Panc1 (cell line): ENCODE measurements at regions not wholly inside any gene's neighbourhood (a gene's known extent, or its start where the extent isn't known, plus 50 kb on each side); places are given as distances from the start of the nearest gene placed in this dataset.

Experiments
- ATAC-seq: fragments of 200-7000 bp; cut with Tn5 transposase; 2 replicates; pipeline ENCODE4 v1.9.1; 2020; ENCODE audit warnings: mild to moderate bottlenecking, moderate library complexity
- BruUV-seq: library from RNA; stranded (reverse); fragments of 400-500 nt; replicated peaks from 2 replicates; lab custom pipeline; 2021; lab: Mats Ljungman, UMichigan
- CTCF ChIA-PET: fragments of 300-600 bp; sonication (Branson Sonifier 250); formaldehyde crosslinking; loops from one replicate; lab custom pipeline; 2022; ENCODE audit warnings: antibody characterized with exemption; lab: Charles Lee
- POLR2A ChIA-PET: fragments of 300-600 bp; sonication (Branson Sonifier 250); formaldehyde crosslinking; loops from one replicate; lab custom pipeline; 2022; ENCODE audit warnings: antibody characterized with exemption; lab: Charles Lee
- DNase-seq: peaks from one replicate; pipeline ENCODE4 v3.0.0-alpha.2; 2010; ENCODE audit warnings: low read depth, low spot score
- H3K27ac ChIP-seq: 2 replicates; pipeline ENCODE4 v1.5.1; 2011; ENCODE audit warnings: mild to moderate bottlenecking, low read length, inconsistent platforms
- H3K27me3 ChIP-seq: fragments of 200-500 bp; sonication (Bioruptor generic); 2 replicates; pipeline ENCODE4 v1.6.0; 2014; ENCODE audit warnings: low read length, inconsistent platforms; ENCODE audit not compliant: control insufficient read depth, insufficient read depth
- H3K36me3 ChIP-seq: fragments of 200-500 bp; sonication (Bioruptor generic); 2 replicates; pipeline ENCODE4 v1.5.1; 2014; ENCODE audit warnings: inconsistent platforms, mild to moderate bottlenecking, low read length, moderate library complexity; ENCODE audit not compliant: control insufficient read depth, insufficient read depth
- H3K4me1 ChIP-seq: 2 replicates; pipeline ENCODE4 v1.5.1; 2011; ENCODE audit warnings: inconsistent platforms, mild to moderate bottlenecking, low read length, moderate library complexity; ENCODE audit not compliant: control insufficient read depth, insufficient read depth
- H3K4me3 ChIP-seq, 2 experiments: 2 replicates each; pipeline ENCODE4 v1.5.1; 2011 to 2012; ENCODE audit warnings: low read depth in 2 of 2, low read length in 2 of 2, mild to moderate bottlenecking in 2 of 2, inconsistent platforms in 1 of 2, moderate library complexity in 1 of 2
- H3K9me3 ChIP-seq: fragments of 200-500 bp; sonication (Bioruptor generic); 2 replicates; pipeline ENCODE4 v1.5.1; 2014; ENCODE audit warnings: low read depth, mild to moderate bottlenecking, inconsistent platforms, low read length, moderate library complexity; ENCODE audit not compliant: control insufficient read depth, insufficient read depth
- POLR2AphosphoS5 ChIP-seq: IDR thresholded peaks from 2 replicates; pipeline ENCODE4 v1.6.1; 2012; ENCODE audit warnings: mild to moderate bottlenecking, low read depth, low read length, moderate library complexity
- SIN3A ChIP-seq: IDR thresholded peaks from 2 replicates; pipeline ENCODE4 v1.6.1; 2012; ENCODE audit warnings: low read depth, mild to moderate bottlenecking, low read length, moderate library complexity, borderline replicate concordance; ENCODE audit not compliant: insufficient read depth
- TCF7L2 ChIP-seq: IDR thresholded peaks from 2 replicates; pipeline ENCODE4 v1.6.1; 2011; ENCODE audit warnings: mild to moderate bottlenecking, low read depth, low read length, inconsistent platforms
- in situ Hi-C: cut with HindIII; loops from 2 replicates; pipeline ENCODE4 v1.10.0; 2016; ENCODE audit warnings: low sequenced_read_pairs, low pct_unique_long_range_greater_than_20kb
- intact Hi-C: fragments of 100-400 bp; cut with micrococcal nuclease; formaldehyde crosslinking; loops from one replicate; pipeline ENCODE4 v1.10.0; 2022; ENCODE audit not compliant: unreplicated experiment
- TF ChIP-seq, protein P1 (sequence below), 2 experiments: IDR thresholded peaks; 2 replicates each; pipeline ENCODE4 v1.6.1; 2011 to 2012; ENCODE audit warnings: low read depth in 2 of 2, control low read depth in 1 of 2, low read length in 1 of 2, mild to moderate bottlenecking in 1 of 2, moderate library complexity in 1 of 2; ENCODE audit not compliant: insufficient read depth in 1 of 2
- TF ChIP-seq, protein P2 (sequence below): fragments of 450-650 bp; IDR thresholded peaks from 2 replicates; pipeline ENCODE4 v1.5.1; 2017; ENCODE audit warnings: mild to moderate bottlenecking

DNA sequence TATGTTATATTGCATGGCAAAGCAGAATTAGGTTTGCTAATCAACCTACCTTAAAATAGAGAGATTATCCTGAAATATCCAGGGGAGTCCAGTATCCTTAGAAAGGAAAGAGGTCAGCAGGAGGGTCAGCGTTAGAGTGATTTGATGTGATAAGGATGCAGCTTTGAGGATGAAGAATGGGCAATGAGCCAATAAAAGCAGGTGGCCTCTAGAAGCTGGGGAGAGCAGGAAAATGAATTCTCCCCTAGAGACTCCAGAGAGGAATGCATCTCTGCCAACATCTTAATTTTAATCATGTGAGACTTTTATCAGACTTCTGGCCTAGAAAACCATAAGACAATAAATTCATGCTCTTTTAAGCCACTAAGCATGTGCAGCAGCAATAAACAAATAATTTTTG lies 65.7 kb upstream of the SYK start:
- intact Hi-C loops, result no loop called here
- ATAC-seq (no peak), DNase-seq (no peak)
- ChIA-PET POLR2A (no interaction called here), CTCF (no interaction called here)
- no peaks in the 10 kb centered on the region for H3K36me3 ChIP-seq
- in situ Hi-C loops, result no loop called here
- BruUV-seq, result no TSS peak
- TF ChIP-seq, protein P1, sequence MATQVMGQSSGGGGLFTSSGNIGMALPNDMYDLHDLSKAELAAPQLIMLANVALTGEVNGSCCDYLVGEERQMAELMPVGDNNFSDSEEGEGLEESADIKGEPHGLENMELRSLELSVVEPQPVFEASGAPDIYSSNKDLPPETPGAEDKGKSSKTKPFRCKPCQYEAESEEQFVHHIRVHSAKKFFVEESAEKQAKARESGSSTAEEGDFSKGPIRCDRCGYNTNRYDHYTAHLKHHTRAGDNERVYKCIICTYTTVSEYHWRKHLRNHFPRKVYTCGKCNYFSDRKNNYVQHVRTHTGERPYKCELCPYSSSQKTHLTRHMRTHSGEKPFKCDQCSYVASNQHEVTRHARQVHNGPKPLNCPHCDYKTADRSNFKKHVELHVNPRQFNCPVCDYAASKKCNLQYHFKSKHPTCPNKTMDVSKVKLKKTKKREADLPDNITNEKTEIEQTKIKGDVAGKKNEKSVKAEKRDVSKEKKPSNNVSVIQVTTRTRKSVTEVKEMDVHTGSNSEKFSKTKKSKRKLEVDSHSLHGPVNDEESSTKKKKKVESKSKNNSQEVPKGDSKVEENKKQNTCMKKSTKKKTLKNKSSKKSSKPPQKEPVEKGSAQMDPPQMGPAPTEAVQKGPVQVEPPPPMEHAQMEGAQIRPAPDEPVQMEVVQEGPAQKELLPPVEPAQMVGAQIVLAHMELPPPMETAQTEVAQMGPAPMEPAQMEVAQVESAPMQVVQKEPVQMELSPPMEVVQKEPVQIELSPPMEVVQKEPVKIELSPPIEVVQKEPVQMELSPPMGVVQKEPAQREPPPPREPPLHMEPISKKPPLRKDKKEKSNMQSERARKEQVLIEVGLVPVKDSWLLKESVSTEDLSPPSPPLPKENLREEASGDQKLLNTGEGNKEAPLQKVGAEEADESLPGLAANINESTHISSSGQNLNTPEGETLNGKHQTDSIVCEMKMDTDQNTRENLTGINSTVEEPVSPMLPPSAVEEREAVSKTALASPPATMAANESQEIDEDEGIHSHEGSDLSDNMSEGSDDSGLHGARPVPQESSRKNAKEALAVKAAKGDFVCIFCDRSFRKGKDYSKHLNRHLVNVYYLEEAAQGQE (IDR thresholded peaks at IDR 0.05; ENCODE audit: insufficient read depth in 1 of 2, low read depth in 2 of 2, low read length in 1 of 2), result no peak
- no peak for TF ChIP-seq SIN3A
- TF ChIP-seq TCF7L2, result no peak
- no peak for TF ChIP-seq POLR2AphosphoS5
- TF ChIP-seq, protein P2, sequence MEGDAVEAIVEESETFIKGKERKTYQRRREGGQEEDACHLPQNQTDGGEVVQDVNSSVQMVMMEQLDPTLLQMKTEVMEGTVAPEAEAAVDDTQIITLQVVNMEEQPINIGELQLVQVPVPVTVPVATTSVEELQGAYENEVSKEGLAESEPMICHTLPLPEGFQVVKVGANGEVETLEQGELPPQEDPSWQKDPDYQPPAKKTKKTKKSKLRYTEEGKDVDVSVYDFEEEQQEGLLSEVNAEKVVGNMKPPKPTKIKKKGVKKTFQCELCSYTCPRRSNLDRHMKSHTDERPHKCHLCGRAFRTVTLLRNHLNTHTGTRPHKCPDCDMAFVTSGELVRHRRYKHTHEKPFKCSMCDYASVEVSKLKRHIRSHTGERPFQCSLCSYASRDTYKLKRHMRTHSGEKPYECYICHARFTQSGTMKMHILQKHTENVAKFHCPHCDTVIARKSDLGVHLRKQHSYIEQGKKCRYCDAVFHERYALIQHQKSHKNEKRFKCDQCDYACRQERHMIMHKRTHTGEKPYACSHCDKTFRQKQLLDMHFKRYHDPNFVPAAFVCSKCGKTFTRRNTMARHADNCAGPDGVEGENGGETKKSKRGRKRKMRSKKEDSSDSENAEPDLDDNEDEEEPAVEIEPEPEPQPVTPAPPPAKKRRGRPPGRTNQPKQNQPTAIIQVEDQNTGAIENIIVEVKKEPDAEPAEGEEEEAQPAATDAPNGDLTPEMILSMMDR, result no peak
- H3K4me3 ChIP-seq, result no peak overlapping the region
- H3K27ac ChIP-seq, result no peak overlapping the region
- no peaks in the 10 kb centered on the region for H3K27me3 ChIP-seq
- no peaks in the 10 kb centered on the region for H3K9me3 ChIP-seq
- no peaks in the 10 kb centered on the region for H3K4me1 ChIP-seq

DNA sequence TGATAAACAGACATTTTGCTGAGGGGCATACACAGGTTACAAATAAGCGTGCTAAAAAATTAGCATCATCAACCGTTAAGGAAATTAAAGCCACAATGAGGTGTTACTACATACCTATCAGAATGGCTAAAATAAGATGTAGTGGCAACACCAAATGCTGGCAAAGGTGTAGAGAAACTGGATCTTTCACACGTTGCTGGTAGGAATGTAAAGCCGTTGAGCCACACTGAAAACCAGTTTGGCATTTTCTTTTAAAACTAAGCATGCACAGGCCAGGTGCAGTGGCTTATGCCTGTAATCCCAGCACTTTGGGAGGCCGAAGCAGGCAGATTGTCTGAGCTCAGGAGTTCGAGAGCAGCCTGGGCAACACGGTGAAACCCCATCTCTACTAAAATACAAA lies 67.0 kb upstream of the SYK start:
- H3K9me3 ChIP-seq, result no peaks in the 10 kb centered on the region
- POLR2A ChIA-PET, result no interaction called here
- in situ Hi-C loops, result no loop called here
- H3K27me3 ChIP-seq, result no peaks in the 10 kb centered on the region
- no peaks in the 10 kb centered on the region for H3K4me1 ChIP-seq
- BruUV-seq, result no TSS peak
- ATAC-seq, result no peak
- H3K4me3 ChIP-seq, result no peak overlapping the region
- H3K36me3 ChIP-seq, result no peaks in the 10 kb centered on the region
- CTCF ChIA-PET, result no interaction called here
- H3K27ac ChIP-seq, result no peak overlapping the region
- intact Hi-C loops, result no loop called here
- TF ChIP-seq POLR2AphosphoS5 (no peak), SIN3A (no peak), TCF7L2 (no peak)
- TF ChIP-seq, protein P2, result no peak
- TF ChIP-seq, protein P1 (IDR thresholded peaks at IDR 0.05; ENCODE audit: insufficient read depth in 1 of 2, low read depth in 2 of 2, low read length in 1 of 2), result no peak
- DNase-seq, result no peak
